H1 (cell line): ENCODE measurements at regions not wholly inside any gene's neighbourhood (a gene's known extent, or its start where the extent isn't known, plus 50 kb on each side); places are given as distances from the start of the nearest gene placed in this dataset.

ENCODE experiments used
- CTCF ChIA-PET: fragments of 300-600 bp; sonication (Branson Sonifier 250); formaldehyde crosslinking; loops from one replicate; lab custom pipeline; 2021; ENCODE audit not compliant: partially characterized antibody; lab: Charles Lee
- POLR2A ChIA-PET: fragments of 300-600 bp; sonication (Branson Sonifier 250); formaldehyde crosslinking; loops from one replicate; lab custom pipeline; 2021; ENCODE audit warnings: inconsistent platforms; ENCODE audit not compliant: partially characterized antibody; lab: Charles Lee
- DNase-seq, 2 experiments: peaks; one replicate each; pipeline versions ENCODE4 v3.0.0 to v3.0.0-alpha.2; 2010 to 2022; ENCODE audit warnings: low spot score in 2 of 2, low read depth in 1 of 2, mixed read lengths in 1 of 2
- FAIRE-seq: peaks from 2 replicates; lab custom pipeline; 2011; peaks lifted over from hg19 to GRCh38; lab: Jason Lieb, UNC
- H2AFZ ChIP-seq: 2 replicates; pipeline ENCODE4 v1.8.1; 2012; ENCODE audit warnings: low read length, inconsistent platforms
- H2AK5ac ChIP-seq: 2 replicates; pipeline ENCODE4 v1.6.1; 2013; ENCODE audit warnings: low read depth, low read length
- H2BK120ac ChIP-seq: replicated peaks from 2 replicates; pipeline ENCODE3; 2013; ENCODE audit warnings: low read depth, low read length, inconsistent platforms
- H2BK12ac ChIP-seq: 2 replicates; pipeline ENCODE4 v1.6.1; 2013; ENCODE audit warnings: low read depth, low read length
- H2BK15ac ChIP-seq: 2 replicates; pipeline ENCODE4 v1.6.1; 2013; ENCODE audit warnings: low read length
- H2BK20ac ChIP-seq: 2 replicates; pipeline ENCODE4 v1.6.1; 2013; ENCODE audit warnings: low read length
- H2BK5ac ChIP-seq: 2 replicates; pipeline ENCODE4 v1.6.1; 2013; ENCODE audit warnings: low read depth, low read length
- H3K14ac ChIP-seq: 2 replicates; pipeline ENCODE4 v1.6.1; 2013; ENCODE audit warnings: inconsistent platforms; ENCODE audit not compliant: insufficient read length
- H3K18ac ChIP-seq: 2 replicates; pipeline ENCODE4 v1.6.1; 2013; ENCODE audit warnings: low read length; ENCODE audit errors: extremely low read depth
- H3K23ac ChIP-seq: 2 replicates; pipeline ENCODE4 v1.6.1; 2013; ENCODE audit warnings: inconsistent platforms; ENCODE audit not compliant: insufficient read length
- H3K23me2 ChIP-seq: 2 replicates; pipeline ENCODE4 v1.6.1; 2013; ENCODE audit warnings: low read depth, low read length
- H3K27ac ChIP-seq: 2 replicates; pipeline ENCODE4 v1.6.1; 2011; ENCODE audit warnings: low read depth, low read length, inconsistent platforms
- H3K27me3 ChIP-seq, 4 experiments: replicated peaks in 1 of 4; 1 replicate in 1 of 4; 2 replicates in 3 of 4; pipeline versions ENCODE4 v1.6.1 to v1.8.1; 2011 to 2013; ENCODE audit warnings: low read length in 3 of 4, mild to moderate bottlenecking in 3 of 4, inconsistent platforms in 2 of 4, mixed read lengths in 2 of 4, moderate library complexity in 1 of 4; ENCODE audit not compliant: control insufficient read depth in 3 of 4, insufficient read depth in 3 of 4; ENCODE audit errors: extremely low read depth in 1 of 4
- H3K36me3 ChIP-seq, 4 experiments: 2 replicates each; pipeline versions ENCODE4 v1.6.1 to v1.8.1; 2011 to 2013; ENCODE audit warnings: mild to moderate bottlenecking in 4 of 4, low read length in 3 of 4, moderate library complexity in 2 of 4, control low read depth in 1 of 4, inconsistent platforms in 1 of 4; ENCODE audit not compliant: insufficient read depth in 4 of 4, control insufficient read depth in 2 of 4
- H3K4ac ChIP-seq: replicated peaks from 2 replicates; pipeline ENCODE3; 2013; ENCODE audit warnings: low read length, low read depth, mixed read lengths, inconsistent platforms; ENCODE audit not compliant: insufficient read length
- H3K4me1 ChIP-seq, 4 experiments: replicated peaks in 1 of 4; 1 replicate in 1 of 4; 2 replicates in 3 of 4; pipeline versions ENCODE4 v1.6.1 to v1.8.1; 2011 to 2013; ENCODE audit warnings: low read length in 3 of 4, inconsistent platforms in 2 of 4, mixed read lengths in 1 of 4; ENCODE audit not compliant: insufficient read depth in 4 of 4, control insufficient read depth in 3 of 4
- H3K4me2 ChIP-seq, 2 experiments: 2 replicates each; pipeline versions ENCODE4 v1.6.1 to v1.8.1; 2011 to 2013; ENCODE audit warnings: low read depth in 2 of 2, low read length in 2 of 2, control low read depth in 1 of 2, inconsistent platforms in 1 of 2, mild to moderate bottlenecking in 1 of 2; ENCODE audit not compliant: insufficient read depth in 1 of 2
- H3K4me3 ChIP-seq, 4 experiments: fragments of 200-600, 300-600 bp in 1 of 4; sonication (generic), shearing (Covaris generic), sonication (Bioruptor Twin) in 1 of 4; 2 replicates each; pipeline versions ENCODE4 v1.5.1 to v1.8.1; 2011 to 2016; ENCODE audit warnings: low read length in 4 of 4, low read depth in 3 of 4, control low read depth in 2 of 4, inconsistent platforms in 2 of 4, mild to moderate bottlenecking in 2 of 4, mixed read lengths in 1 of 4, moderate library complexity in 1 of 4; ENCODE audit not compliant: insufficient read depth in 2 of 4; ENCODE audit errors: extremely low read depth in 1 of 4
- H3K56ac ChIP-seq: replicated peaks from 2 replicates; pipeline ENCODE3; 2013; ENCODE audit warnings: low read depth, mild to moderate bottlenecking, mixed read lengths, low read length, inconsistent platforms; ENCODE audit not compliant: insufficient read length
- H3K79me1 ChIP-seq: 2 replicates; pipeline ENCODE4 v1.6.1; 2013; ENCODE audit warnings: low read depth, low read length, control low read depth
- H3K79me2 ChIP-seq, 2 experiments: 2 replicates each; pipeline versions ENCODE4 v1.6.1 to v1.8.1; 2012 to 2013; ENCODE audit warnings: low read length in 2 of 2, mild to moderate bottlenecking in 2 of 2, inconsistent platforms in 1 of 2; ENCODE audit not compliant: insufficient read depth in 2 of 2, control insufficient read depth in 1 of 2
- H3K9ac ChIP-seq, 4 experiments: replicated peaks in 1 of 4; 1 replicate in 1 of 4; 2 replicates in 3 of 4; pipeline versions ENCODE4 v1.6.1 to v1.8.1; 2011 to 2013; ENCODE audit warnings: low read depth in 3 of 4, low read length in 3 of 4, control low read depth in 2 of 4, mild to moderate bottlenecking in 2 of 4, moderate library complexity in 2 of 4, inconsistent platforms in 1 of 4; ENCODE audit errors: extremely low read depth in 1 of 4
- H3K9me3 ChIP-seq, 2 experiments: 2 replicates each; pipeline versions ENCODE4 v1.6.1 to v1.8.1; 2012 to 2013; ENCODE audit warnings: mild to moderate bottlenecking in 2 of 2, moderate library complexity in 2 of 2, control low read depth in 1 of 2, inconsistent platforms in 1 of 2, low read depth in 1 of 2, low read length in 1 of 2, mixed read lengths in 1 of 2; ENCODE audit not compliant: insufficient read depth in 2 of 2
- H4K20me1 ChIP-seq, 2 experiments: replicated peaks in 1 of 2; 2 replicates each; pipeline versions ENCODE3 to v1.8.1; 2011 to 2013; ENCODE audit warnings: inconsistent platforms in 2 of 2, low read length in 2 of 2, mild to moderate bottlenecking in 1 of 2; ENCODE audit not compliant: insufficient read depth in 2 of 2, control insufficient read depth in 1 of 2
- H4K5ac ChIP-seq: 2 replicates; pipeline ENCODE4 v1.6.1; 2013; ENCODE audit warnings: low read length, low read depth, mixed read lengths, inconsistent platforms; ENCODE audit not compliant: insufficient read length
- H4K8ac ChIP-seq: 2 replicates; pipeline ENCODE4 v1.8.0; 2013; ENCODE audit warnings: mild to moderate bottlenecking, moderate library complexity, low read length, inconsistent platforms; ENCODE audit not compliant: insufficient read depth; ENCODE audit errors: extremely low read depth
- H4K91ac ChIP-seq: replicated peaks from 2 replicates; pipeline ENCODE3; 2013; ENCODE audit warnings: low read length, mixed read lengths, inconsistent platforms; ENCODE audit not compliant: insufficient read length
- BCL11A ChIP-seq, 2 experiments: IDR thresholded peaks; one replicate each; pipeline ENCODE4 v1.6.1; 2011; ENCODE audit warnings: low read depth in 2 of 2, low read length in 2 of 2, mild to moderate bottlenecking in 2 of 2
- E2F6 ChIP-seq: IDR thresholded peaks from 2 replicates; pipeline ENCODE4 v1.6.1; 2012; ENCODE audit warnings: inconsistent platforms
- SUZ12 ChIP-seq: fragments of 200-600 bp; sonication (generic); IDR thresholded peaks from 2 replicates; pipeline ENCODE4 v1.6.1; 2012; ENCODE audit warnings: mild to moderate bottlenecking, inconsistent platforms, low read length, moderate library complexity, mixed read lengths
- TAF1 ChIP-seq: IDR thresholded peaks from 2 replicates; pipeline ENCODE4 v1.6.1; 2011; ENCODE audit warnings: mild to moderate bottlenecking, low read depth, low read length
- YY1 ChIP-seq: IDR thresholded peaks from 2 replicates; pipeline ENCODE4 v1.6.1; 2011; ENCODE audit warnings: low read depth, mild to moderate bottlenecking, low read length
- WGBS, 2 experiments: shearing (Covaris generic) in 1 of 2; methylation state at CpG; one replicate each; pipeline versions ENCODE4 v1.1.6 to v1.1.7; 2013 to 2015; ENCODE audit warnings: low lambda C conversion rate in 2 of 2, mixed read lengths in 2 of 2, inconsistent platforms in 1 of 2, low coverage in 1 of 2, missing lambda C conversion rate in 1 of 2; ENCODE audit not compliant: insufficient replicate concordance in 2 of 2, insufficient coverage in 1 of 2, insufficient read length in 1 of 2; ENCODE audit errors: extremely low coverage in 1 of 2, missing lambda C conversion rate in 1 of 2; 5-methylcytosine and 5-hydroxymethylcytosine counted together

- WGBS, 2 experiments, result 96% methylated on average over 2 of the region's 2 CpGs; no CpG with 5 or more reads in 1 of the 2 experiments
- Histone ChIP-seq H3K56ac (no peak overlapping the region), H3K14ac (no peak overlapping the region), H2BK15ac (no peak overlapping the region), H4K8ac (no peak overlapping the region)
- TF ChIP-seq YY1 (no peak), BCL11A (IDR thresholded peaks at IDR 0.05; ENCODE audit: low read depth in 2 of 2, low read length in 2 of 2) (no peak), E2F6 (no peak), TAF1 (no peak), SUZ12 (no peak)
- TF ChIP-seq, all 59 proteins: peak for 0
- no peak overlapping the region for H4K5ac ChIP-seq
- FAIRE-seq, result no peak
- no peaks in the 10 kb centered on the region for H4K20me1 ChIP-seq
- H3K27ac ChIP-seq, result no peak overlapping the region
- H3K4ac ChIP-seq, result no peak overlapping the region
- no peak overlapping the region for H2BK120ac ChIP-seq
- no peak overlapping the region for H4K91ac ChIP-seq
- no peaks in the 10 kb centered on the region for H3K79me1 ChIP-seq
- H3K4me3 ChIP-seq, result no peak overlapping the region
- no peaks in the 10 kb centered on the region for H3K9me3 ChIP-seq
- no peaks in the 10 kb centered on the region for H3K36me3 ChIP-seq
- no peaks in the 10 kb centered on the region for H3K4me1 ChIP-seq
- no peak overlapping the region for H2BK5ac ChIP-seq
- H3K23me2 ChIP-seq, result no peaks in the 10 kb centered on the region
- no peak overlapping the region for H3K9ac ChIP-seq
- H2BK12ac ChIP-seq, result no peak overlapping the region
- ChIA-PET POLR2A (no interaction called here), CTCF (no interaction called here)
- DNase-seq, result no peak
- no peak overlapping the region for H2BK20ac ChIP-seq
- no peaks in the 10 kb centered on the region for H3K27me3 ChIP-seq
- H2AFZ ChIP-seq, result no peak overlapping the region
- no peaks in the 10 kb centered on the region for H3K79me2 ChIP-seq
- H3K18ac ChIP-seq, result no peak overlapping the region
- H3K23ac ChIP-seq, result no peak overlapping the region
- no peak overlapping the region for H2AK5ac ChIP-seq
- no peak overlapping the region for H3K4me2 ChIP-seq
These were observed 492.7 kb downstream of the IRS1 start for GRCh38 chr2:226306969-226307368.
